ENCODE measurements at regions not wholly inside any gene's neighbourhood (a gene's known extent, or its start where the extent isn't known, plus 50 kb on each side); places are given as distances from the start of the nearest gene placed in this dataset.

- Histone ChIP-seq H3K9me3 (no peaks in the 10 kb centered on the region), H3K27me3 (no peaks in the 10 kb centered on the region), H3K4me3 (no peak overlapping the region), H3K4me1 (no peaks in the 10 kb centered on the region), H3K36me3 (no peaks in the 10 kb centered on the region), H3K27ac (no peak overlapping the region)
- TF ChIP-seq, protein P1, sequence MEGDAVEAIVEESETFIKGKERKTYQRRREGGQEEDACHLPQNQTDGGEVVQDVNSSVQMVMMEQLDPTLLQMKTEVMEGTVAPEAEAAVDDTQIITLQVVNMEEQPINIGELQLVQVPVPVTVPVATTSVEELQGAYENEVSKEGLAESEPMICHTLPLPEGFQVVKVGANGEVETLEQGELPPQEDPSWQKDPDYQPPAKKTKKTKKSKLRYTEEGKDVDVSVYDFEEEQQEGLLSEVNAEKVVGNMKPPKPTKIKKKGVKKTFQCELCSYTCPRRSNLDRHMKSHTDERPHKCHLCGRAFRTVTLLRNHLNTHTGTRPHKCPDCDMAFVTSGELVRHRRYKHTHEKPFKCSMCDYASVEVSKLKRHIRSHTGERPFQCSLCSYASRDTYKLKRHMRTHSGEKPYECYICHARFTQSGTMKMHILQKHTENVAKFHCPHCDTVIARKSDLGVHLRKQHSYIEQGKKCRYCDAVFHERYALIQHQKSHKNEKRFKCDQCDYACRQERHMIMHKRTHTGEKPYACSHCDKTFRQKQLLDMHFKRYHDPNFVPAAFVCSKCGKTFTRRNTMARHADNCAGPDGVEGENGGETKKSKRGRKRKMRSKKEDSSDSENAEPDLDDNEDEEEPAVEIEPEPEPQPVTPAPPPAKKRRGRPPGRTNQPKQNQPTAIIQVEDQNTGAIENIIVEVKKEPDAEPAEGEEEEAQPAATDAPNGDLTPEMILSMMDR (IDR thresholded peaks at IDR 0.05) = no peak
- no peak for TF ChIP-seq POLR2A (IDR thresholded peaks at IDR 0.05)
- no peak for DNase-seq
These were observed 131.8 kb upstream of the VSTM2B start for GRCh38 chr19:29393915-29394460.

DNA sequence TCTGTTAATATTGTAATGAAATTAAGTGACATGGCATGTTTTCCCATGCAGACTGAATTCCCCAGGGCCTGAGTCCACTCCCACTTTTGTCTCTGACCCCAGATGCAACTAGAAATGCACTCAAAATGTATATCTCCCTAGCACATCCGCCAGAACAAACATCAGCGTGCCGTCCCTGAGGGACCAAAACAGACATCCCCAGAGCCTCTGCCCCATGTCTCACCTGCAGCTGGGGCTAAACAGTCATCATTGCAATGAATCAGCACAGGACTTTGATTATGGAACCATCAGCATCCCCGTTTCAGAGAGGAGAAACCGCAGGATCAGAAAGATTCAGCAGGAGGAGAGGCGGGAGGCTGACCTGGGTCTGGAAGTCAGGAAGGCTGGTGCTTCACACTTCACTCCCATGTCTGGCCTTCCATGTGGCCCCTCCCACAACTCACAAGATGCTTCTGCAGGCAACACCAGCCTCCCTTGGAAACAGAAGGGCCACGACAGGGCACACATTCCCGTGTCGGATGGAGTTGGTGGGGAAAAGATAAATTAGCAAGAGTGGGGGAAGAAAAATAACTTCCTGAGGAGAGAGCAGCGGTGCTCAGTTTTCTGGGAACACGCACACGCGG lies 130.6 kb upstream of the VSTM2B start:
- H3K27me3 ChIP-seq = no peaks in the 10 kb centered on the region
- H3K4me3 ChIP-seq = no peak overlapping the region
- no peaks in the 10 kb centered on the region for H3K9me3 ChIP-seq
- H3K4me1 ChIP-seq = no peaks in the 10 kb centered on the region
- no peaks in the 10 kb centered on the region for H3K36me3 ChIP-seq
- DNase-seq = no peak
- TF ChIP-seq, protein P1 (IDR thresholded peaks at IDR 0.05) = no peak
- H3K27ac ChIP-seq = no peak overlapping the region

GRCh38 chr19:29395734-29396414 lies 129.9 kb upstream of the VSTM2B start:
- no peak overlapping the region for H3K4me3 ChIP-seq
- no peaks in the 10 kb centered on the region for H3K9me3 ChIP-seq
- TF ChIP-seq, protein P1 (IDR thresholded peaks at IDR 0.05) = no peak
- no peaks in the 10 kb centered on the region for H3K36me3 ChIP-seq
- H3K27me3 ChIP-seq = no peaks in the 10 kb centered on the region
- no peaks in the 10 kb centered on the region for H3K4me1 ChIP-seq
- no peak for DNase-seq
- H3K27ac ChIP-seq = no peak overlapping the region

- Histone ChIP-seq H3K9me3 (no peaks in the 10 kb centered on the region), H3K36me3 (no peaks in the 10 kb centered on the region), H3K4me3 (no peak overlapping the region), H3K27ac (no peak overlapping the region), H3K4me1 (no peaks in the 10 kb centered on the region), H3K27me3 (no peaks in the 10 kb centered on the region)
- no peak for TF ChIP-seq POLR2A (IDR thresholded peaks at IDR 0.05)
- TF ChIP-seq, protein P1 (IDR thresholded peaks at IDR 0.05) = no peak
- no peak for DNase-seq
These were observed 128.9 kb upstream of the VSTM2B start for GRCh38 chr19:29396925-29397324.

DNA sequence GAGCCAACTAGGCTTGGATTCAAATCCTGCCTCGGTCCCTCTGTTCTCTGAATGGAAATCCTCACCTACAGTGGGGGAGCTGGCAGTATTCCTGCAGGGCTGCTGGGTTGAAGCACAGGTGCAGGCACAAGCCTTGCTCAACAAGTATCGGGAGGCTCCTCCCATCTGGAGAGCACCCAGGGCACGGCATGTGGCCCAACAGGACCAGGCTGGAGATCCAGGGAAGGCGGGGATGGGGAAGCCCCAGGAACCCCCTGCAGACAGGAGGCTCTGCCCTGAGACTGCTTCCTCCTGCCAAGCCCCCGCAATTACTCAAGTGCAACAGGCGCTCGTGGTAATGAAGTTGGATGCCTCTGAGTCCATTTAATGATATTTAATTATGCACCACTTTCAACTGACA lies 128.0 kb upstream of the VSTM2B start:
- no peak for DNase-seq
- no peak overlapping the region for H3K4me3 ChIP-seq
- no peak for TF ChIP-seq POLR2A (IDR thresholded peaks at IDR 0.05)
- TF ChIP-seq, protein P1 (IDR thresholded peaks at IDR 0.05) = no peak
- no peaks in the 10 kb centered on the region for H3K36me3 ChIP-seq
- H3K9me3 ChIP-seq = no peaks in the 10 kb centered on the region
- H3K27ac ChIP-seq = no peak overlapping the region
- H3K27me3 ChIP-seq = no peaks in the 10 kb centered on the region
- no peaks in the 10 kb centered on the region for H3K4me1 ChIP-seq

All from Peyer's patch (tissue), 4 donors.